NOMO-1 (cell line): ENCODE measurements at regions not wholly inside any gene's neighbourhood (a gene's known extent, or its start where the extent isn't known, plus 50 kb on each side); places are given as distances from the start of the nearest gene placed in this dataset.
"Not testable (repeated sequence)": the region's sequence is repeated elsewhere in the genome, so short reads cannot be mapped to it uniquely, and the experiment has no call there.

Source experiments
- DNase-seq, 2 experiments: peaks; one replicate each; lab custom pipeline; 2025; ENCODE audit not compliant: unreplicated experiment in 2 of 2; lab: John Stamatoyannopoulos, UW

DNA sequence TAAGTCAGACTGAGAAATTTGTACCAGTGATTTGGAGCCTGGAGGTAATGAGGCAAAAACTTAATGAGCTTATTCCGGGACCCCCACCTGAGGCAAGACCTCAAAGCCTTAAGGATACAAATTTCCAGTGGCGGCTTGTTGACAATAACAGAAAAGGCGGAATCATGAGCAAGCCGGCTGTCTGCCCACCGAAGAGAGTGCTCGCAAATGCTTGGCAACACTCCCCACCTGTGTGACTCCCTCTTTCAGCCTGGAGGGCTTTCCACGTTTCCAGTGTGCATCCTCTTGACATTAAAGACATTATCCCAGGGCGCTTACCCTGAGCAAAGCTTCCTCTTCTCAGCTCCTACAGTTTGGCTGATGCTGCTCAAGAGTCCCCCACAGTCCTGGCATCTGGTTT is 830.4 kb upstream of the TPTE start:
- not testable (repeated sequence) for DNase-seq

GRCh38 chr21:9695759-9696158 is 825.6 kb upstream of the TPTE start:
- not testable (repeated sequence) for DNase-seq

- DNase-seq, result not testable (repeated sequence)
These were observed 823.6 kb upstream of the TPTE start for GRCh38 chr21:9697751-9698150.

- not testable (repeated sequence) for DNase-seq
These were observed 816.4 kb upstream of the TPTE start for GRCh38 chr21:9705016-9705415.

DNA sequence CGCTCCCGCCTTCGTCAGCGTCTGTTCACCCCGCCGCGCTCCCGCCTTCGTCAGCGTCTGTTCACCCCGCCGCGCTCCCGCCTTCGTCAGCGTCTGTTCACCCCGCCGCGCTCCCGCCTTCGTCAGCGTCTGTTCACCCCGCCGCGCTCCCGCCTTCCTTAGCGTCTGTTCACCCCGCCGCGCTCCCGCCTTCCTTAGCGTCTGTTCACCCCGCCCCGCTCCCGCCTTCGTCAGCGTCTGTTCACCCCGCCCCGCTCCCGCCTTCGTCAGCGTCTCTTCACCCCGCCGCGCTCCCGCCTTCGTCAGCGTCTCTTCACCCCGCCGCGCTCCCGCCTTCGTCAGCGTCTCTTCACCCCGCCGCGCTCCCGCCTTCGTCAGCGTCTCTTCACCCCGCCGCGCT is 815.9 kb upstream of the TPTE start:
- not testable (repeated sequence) for DNase-seq

DNA sequence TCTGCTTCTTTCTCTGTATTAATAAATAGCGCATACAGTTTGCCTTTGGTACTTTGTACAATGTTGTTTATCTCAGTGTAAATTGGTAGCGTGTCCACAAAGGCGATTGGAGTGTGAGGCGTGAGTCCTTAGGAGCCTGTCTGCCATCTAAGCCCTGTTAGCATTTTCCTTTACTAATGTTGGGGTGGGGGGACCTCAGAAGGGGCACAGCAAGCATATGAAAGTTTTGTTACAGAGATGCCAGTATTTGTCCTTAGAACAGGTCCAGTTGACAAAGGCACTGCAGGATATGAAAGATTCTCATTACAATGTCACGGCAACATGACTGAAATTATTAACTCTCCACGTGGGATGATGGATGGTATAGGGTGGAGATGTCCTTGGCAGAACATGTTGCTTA is 796.8 kb upstream of the TPTE start:
- DNase-seq, result not testable (repeated sequence)

- DNase-seq, result not testable (repeated sequence)
These were observed 794.2 kb upstream of the TPTE start for GRCh38 chr21:9727187-9727586.

- DNase-seq, result not testable (repeated sequence)
These were observed 793.0 kb upstream of the TPTE start for GRCh38 chr21:9728219-9728992.

GRCh38 chr21:9730866-9731265 is 790.5 kb upstream of the TPTE start:
- DNase-seq, result no peak

- not testable (repeated sequence) for DNase-seq
These were observed 790.1 kb upstream of the TPTE start for GRCh38 chr21:9731317-9731716.

DNA sequence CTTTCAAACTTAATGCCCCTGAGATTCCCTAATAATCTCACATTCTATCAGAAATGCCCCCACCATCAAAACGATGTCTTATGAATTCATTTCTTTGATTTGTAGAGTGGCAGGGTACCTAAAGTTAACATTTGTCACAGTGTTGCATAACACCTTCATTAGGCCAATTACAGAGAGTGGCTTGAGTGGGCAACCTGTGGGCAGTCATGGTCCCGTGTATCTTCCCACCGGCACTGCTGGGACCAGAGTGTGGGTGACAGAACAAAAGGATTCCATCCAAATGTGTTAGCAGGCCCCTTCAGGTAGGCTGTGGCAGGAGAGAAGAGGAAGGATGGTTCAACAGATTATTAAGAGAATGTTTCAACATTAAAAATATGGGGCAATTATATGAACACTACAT is 788.8 kb upstream of the TPTE start:
- DNase-seq, result not testable (repeated sequence)

DNA sequence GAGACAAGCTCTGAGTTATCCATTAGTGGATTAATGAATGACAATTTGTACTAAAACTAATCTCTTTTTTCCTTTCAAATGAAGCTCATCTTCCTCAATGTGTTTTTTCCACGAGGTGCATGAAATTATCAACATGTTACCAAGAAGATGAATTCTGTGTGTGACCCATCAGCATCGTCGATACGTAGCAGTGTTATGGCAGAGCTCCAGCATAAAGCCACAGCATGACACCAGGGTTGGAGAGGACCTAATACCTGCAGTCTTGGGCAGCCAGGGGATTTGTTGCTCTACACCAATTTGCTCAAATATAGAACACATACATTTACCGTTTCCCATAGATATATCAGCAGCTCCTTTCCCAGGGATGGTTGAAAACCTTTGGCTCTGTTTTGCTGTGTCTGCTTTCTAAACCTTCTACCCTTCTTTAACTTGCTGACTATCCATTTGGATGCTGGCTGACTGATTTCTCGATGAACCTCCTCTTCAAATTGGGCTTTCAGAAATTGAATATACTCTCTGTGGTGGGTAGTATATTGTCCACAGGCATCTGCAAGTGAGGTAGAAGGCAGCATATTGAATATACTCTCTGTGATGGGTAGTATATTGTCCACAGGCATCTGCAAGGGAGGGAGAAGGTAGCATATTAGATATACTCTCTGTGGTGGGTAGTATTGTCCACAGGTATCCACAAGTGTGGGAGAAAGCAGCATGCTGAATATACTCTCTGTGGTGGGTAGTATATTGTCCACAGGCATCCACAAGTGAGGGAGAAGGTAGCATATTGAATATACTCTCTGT is 787.4 kb upstream of the TPTE start:
- not testable (repeated sequence) for DNase-seq

GRCh38 chr21:9735421-9735961 is 785.9 kb upstream of the TPTE start:
- no peak for DNase-seq

DNA sequence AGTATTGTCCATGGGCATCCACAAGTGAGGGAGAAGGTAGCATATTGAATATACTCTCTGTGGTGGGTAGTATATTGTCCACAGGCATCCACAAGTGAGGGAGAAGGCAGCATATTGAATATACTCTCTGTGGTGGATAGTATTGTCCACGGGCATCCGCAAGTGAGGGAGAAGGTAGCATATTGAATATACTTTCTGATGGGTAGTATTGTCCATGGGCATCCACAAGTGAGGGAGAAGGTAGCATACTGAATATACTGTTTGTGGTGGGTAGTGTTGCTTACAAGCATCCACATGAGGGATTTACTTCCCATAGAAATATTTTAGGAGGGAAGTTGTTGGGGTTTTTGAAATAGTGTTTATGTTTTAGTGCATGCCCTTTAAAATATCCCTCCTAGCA is 784.1 kb upstream of the TPTE start:
- not testable (repeated sequence) for DNase-seq

GRCh38 chr21:9737871-9738515 is 783.4 kb upstream of the TPTE start:
- not testable (repeated sequence) for DNase-seq

DNA sequence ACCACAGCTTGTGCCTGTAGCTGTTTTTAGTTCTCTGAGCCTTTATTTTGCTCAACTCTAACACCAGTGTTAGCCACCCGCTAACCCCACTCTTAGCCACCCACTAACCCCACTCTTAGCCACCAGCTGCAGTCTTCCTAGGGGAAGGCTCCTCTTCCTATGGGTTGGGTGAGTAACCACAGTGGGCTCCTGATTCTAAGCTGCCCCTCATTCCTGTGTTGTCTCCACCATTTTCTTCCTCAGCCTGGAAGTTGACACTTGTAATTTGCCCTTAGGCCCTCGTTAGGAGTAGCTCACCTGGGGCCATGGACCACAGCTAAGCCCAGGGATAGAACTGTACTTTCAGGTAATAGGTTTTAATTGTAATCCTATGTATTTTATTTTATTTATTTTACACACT is 782.9 kb upstream of the TPTE start:
- DNase-seq, result no peak

GRCh38 chr21:9739240-9739639 is 782.1 kb upstream of the TPTE start:
- DNase-seq, result no peak

DNA sequence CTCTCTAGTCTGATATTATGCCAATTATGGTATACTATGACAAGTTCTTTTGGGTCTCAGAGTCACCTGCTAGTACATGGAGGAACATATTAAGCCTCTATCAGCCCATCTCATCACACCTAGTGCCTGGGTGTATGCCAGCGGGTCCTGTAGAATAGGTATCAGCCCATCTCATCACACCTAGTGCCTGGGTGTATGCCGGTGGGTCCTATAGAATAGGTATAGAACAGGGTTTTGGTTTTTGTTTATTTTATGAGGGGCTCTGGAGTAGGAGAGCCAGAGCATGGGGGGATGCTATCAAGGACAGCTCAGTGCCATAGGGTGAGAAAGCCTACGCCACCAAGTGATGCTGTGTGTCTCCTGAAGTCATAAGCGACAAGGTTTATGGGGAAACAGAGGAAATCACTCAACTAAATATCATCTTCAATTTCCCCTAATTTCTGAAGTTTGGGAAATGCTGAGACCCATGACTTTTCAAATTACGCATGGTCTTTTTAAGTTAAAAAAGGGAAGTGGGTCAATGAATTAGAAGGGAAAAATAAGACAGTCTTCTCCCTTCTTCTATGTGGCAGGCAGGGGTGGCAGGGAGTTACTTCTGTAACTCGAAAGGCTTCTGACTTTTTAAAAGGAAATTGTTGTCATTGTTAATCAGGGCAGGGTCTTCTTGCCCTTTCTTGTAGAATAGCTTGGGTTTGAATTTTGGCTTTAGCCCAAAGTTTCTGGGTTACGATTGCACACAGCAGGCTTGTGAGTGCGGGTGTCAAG is 781.0 kb upstream of the TPTE start:
- DNase-seq, result not testable (repeated sequence)

DNA sequence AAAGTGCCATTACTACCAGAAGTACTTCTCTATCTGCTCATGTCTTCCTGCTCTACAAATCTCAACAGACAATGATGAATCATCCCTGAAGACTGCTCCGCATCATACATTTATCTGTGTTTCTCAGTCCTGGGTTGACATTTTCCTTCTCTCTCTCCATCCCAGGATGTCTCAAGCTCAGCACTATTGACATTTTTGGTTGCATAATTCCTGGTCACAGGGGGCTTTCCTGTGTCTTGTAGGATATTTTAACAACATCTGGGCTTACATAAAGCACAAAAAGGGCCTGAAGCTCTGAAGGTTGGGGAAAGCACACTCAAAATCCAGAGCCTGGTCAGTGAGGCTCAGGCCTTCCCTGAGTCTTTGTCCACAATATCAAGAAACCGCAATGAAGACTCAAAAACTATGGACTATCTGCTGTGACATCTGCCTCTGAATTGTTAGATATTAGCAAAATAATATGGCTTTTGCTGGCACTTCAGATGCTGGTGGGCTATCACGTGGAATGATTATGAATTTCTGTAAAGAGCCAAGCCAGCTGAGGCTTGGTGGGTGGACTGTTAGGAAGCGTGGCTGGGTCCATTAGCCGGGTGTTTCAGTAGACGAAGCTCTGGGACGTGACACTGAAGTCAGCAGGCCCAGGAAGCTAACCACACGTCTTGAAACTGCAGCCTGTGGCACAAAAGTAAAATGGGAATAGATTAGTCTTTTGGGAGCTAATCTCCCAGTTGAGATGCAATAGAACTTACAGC is 780.2 kb upstream of the TPTE start:
- not testable (repeated sequence) for DNase-seq

DNA sequence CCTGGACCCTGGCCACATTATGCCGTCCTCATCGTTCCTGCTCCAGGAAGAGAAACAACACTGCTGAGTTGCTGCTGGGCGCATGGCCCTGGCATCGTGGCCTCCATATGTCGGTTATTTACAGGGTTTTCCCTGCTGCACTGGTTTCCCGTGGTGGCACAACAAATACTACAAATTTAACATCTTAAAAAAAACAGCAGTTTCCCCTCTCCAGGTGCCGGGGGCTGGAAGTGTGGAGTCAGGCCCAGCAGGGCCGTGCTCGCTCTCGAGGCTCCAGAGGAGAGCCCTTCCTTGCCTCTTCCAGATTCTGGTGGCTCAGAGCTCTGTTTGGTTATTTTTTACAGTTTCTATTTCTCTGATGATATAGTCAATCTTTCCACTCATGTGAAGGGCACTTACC is 777.8 kb upstream of the TPTE start:
- not testable (repeated sequence) for DNase-seq
